HG03565 (cell line): ENCODE measurements at regions not wholly inside any gene's neighbourhood (a gene's known extent, or its start where the extent isn't known, plus 50 kb on each side); places are given as distances from the start of the nearest gene placed in this dataset.

ENCODE experiments used
- ATAC-seq: cut with Tn5 transposase; IDR thresholded peaks from one replicate; pipeline ENCODE4 v1.9.1; 2021; ENCODE audit warnings: mild to moderate bottlenecking, moderate library complexity; ENCODE audit not compliant: unreplicated experiment

DNA sequence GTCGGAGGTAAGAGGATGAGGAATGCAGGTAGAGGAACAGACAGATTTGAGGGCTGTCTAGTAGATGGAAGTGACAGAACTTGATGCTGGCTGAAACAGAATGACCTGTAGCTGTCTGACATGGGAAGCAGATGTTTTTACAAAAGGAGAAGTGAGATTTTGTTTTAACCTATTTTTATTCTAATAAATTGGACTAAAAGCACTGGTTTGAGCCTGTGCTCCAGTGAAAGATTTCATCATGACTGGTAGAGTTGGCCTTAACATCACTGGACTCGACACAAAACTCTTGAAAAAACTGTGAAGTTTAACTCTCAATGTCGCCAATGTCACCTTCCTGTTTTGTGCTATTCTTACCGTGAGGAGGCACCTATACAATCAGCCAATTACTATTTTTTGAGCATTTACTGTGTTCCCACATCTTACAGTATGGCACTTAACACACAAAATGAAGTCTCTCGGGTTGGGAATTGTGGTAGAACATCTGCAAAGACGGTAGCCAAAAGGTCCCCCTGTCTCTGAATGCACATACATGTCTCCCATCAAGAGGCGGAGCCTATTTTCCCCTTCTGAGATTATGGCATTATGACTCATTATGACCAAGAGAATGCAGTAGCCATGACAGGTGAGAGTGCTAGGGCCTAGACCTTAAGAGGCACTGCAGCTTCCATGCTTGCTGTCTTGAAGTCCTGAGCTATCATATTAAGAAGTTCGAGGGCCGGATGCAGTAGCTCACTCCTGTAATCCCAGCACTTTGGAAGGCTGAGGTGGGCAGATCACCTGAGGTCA is 93.2 kb downstream of the FOXF2 start:
- ATAC-seq = peak; percentile 52

DNA sequence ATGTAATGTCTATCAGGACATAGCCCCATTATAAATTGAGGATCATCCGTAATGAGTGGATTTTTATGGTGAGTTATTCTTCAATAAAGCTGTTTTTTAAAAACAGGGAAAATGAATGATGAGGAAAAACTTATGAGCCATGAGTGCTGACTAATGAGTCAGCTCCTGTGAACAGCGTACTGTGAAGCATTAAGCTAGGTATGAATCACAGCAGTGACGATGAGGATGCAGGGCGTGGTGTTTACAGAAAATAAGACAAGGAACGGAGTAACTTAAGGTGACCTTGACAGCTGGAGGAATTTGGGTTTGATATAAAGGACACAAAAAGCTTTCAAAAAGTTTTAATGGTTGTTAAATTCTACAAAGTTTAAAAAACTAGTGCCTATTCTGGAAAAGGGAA is 96.3 kb downstream of the FOXF2 start:
- ATAC-seq = no peak

- ATAC-seq = no peak
These were observed 97.0 kb downstream of the FOXF2 start for GRCh38 chr6:1486387-1486786.

GRCh38 chr6:1487239-1487638 is 97.9 kb downstream of the FOXF2 start:
- ATAC-seq = no peak

DNA sequence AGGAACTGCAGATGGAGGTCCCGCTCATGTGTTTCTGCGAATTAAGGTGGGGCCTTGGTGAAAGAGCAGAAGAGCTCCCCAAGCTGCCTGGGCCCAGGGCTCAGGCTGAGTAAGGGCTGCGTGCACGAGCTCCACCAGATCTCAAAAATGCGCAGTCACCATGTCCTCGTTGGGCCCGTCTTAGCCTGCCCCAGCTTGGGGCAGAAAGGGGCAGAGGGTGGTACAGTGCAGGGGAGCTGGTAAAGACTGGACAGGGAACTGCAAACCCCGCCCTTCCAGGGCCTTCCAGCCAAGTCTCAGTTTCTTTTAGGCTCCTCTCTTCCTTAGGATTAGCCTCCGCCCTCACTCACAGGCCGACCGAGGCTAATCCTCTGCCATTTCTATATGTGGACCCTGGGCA is 101.6 kb downstream of the FOXF2 start:
- no peak for ATAC-seq

- no peak for ATAC-seq
These were observed 102.4 kb downstream of the FOXF2 start for GRCh38 chr6:1491591-1492319.

DNA sequence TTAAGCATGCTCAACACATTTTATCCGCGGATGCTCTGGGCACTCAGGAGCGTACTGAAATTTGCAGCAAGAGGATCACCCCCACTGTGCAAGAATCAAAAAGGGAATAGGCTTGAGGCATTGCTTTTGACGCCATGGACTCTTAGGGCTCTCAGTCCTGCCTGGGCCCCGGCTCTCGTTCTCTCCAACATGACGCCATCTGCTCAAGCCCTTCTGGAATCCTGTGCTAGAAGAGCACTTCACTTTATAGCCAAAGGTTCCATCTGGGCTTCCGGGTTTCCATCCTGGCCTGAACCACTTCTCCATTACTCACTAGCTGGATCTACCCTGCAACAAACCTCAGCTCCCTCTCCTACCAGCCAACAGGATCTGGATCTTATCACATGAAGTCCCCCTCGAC is 105.3 kb downstream of the FOXF2 start:
- ATAC-seq = no peak

- ATAC-seq = no peak
These were observed 106.0 kb downstream of the FOXF2 start for GRCh38 chr6:1495344-1495743.

DNA sequence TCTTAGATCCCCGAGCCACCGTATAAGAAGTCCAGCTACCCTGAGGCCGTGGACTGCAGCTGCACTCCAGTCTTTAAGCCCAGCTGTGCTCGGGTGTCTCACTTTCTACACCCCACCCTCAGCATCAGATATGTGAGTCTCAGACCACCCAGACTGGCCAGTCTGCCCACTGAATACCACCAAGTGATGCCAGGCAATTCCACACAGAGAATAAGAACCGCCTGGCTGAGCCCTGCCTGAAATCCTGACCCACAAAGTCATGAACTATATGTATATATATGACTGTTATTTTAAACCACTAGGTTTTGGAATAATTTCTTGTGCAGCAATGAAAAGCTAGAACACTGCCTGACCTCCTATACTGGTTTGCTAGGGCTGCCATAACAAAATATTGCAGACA is 106.7 kb downstream of the FOXF2 start:
- ATAC-seq = no peak

GRCh38 chr6:1496836-1497760 is 107.7 kb downstream of the FOXF2 start:
- ATAC-seq = no peak

DNA sequence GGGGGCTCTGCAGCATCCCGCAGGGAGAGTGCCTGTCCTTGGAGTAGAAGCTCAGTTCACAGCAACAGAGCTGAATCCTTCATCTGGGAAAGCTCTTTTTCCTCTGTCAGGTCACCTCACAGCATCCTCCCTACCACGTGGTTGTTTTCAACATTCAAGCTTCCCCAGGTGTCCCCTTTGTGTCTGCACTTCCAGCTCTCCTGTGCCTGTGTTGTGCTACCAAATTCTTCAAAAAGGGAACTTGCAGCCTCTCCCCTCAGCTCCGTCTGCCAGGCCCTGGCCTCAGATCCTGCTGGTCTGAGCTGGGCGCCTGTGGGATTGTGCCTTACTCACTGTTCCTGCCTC is 108.4 kb downstream of the FOXF2 start:
- ATAC-seq = no peak

- ATAC-seq = no peak
These were observed 109.2 kb downstream of the FOXF2 start for GRCh38 chr6:1498491-1499113.

- ATAC-seq = no peak
These were observed 109.9 kb upstream of the FOXC1 start for GRCh38 chr6:1499777-1500176.

DNA sequence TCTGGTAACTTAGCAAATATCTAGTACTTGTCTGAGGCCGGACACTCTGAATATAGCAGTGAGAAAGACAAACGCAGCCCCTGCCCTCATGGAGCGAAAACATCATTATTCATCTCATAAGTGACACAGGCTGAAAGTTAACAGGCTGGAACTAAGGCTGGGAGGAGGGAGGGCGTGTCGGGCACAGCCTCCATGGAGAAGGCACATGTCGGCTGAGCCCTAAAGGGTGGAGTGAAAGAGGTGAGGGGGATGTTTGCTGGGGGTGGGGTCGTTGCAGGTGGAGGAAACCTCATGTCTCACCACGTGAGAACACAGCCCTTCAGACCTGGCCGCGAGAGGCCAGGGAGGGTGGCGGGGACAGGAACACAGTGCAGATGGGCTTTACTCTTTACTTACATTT is 108.8 kb upstream of the FOXC1 start:
- no peak for ATAC-seq

- no peak for ATAC-seq
These were observed 107.7 kb upstream of the FOXC1 start for GRCh38 chr6:1502041-1502440.

DNA sequence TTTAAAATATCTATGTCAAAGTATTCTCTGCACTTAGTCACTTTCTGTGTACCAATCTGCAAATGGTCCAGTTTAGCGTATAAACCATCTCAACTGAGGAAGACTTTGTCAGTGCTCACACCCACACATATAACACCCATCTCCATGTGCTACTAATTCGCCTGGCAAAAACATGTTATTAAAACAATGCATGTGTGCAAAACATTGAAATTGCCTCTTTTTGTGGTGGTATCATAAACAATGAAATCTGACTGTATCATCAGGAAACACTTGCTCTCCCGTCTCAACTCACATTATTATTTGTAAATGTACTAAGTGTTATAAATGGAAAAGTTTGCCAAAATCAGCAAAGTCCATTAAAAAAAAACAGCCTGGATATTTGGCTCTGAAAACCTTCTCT is 105.9 kb upstream of the FOXC1 start:
- no peak for ATAC-seq

DNA sequence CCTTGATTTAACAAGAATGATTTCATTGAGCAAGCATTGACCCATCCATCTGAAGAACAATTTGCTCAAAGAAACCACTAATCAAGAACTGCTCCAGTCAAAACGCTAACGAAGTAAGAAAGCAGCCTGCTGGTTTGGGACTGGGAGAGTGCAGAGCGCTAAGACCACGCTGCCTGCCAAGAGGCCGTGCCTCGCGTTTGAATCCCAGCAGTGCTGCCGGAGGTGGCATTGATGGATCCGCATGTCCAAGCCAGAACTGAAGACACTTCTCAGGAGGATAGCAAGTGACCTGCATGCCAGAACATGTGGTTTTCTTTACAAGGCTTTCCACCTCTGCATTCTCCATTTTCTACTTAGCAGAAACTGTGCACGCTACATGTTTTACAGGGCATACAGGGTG is 105.2 kb upstream of the FOXC1 start:
- no peak for ATAC-seq

DNA sequence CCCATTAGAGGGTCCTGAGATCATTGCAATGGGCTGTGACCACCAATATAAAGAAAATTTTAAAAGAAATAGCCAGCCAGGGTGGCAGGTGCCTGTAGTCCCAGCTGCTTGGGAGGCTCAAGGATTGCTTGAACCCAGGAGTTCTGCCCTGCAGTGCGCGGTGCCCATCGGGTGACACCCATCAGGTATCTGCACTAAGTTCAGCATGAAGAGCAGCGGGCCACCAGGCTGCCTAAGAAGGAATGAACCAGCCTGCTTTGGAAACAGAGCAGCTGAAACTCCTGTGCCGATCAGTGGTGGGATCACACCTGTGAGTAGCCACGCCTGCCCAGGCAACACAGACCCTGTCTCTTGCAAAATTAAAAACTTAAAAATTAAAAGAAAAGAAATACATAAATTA is 102.5 kb upstream of the FOXC1 start:
- no peak for ATAC-seq

DNA sequence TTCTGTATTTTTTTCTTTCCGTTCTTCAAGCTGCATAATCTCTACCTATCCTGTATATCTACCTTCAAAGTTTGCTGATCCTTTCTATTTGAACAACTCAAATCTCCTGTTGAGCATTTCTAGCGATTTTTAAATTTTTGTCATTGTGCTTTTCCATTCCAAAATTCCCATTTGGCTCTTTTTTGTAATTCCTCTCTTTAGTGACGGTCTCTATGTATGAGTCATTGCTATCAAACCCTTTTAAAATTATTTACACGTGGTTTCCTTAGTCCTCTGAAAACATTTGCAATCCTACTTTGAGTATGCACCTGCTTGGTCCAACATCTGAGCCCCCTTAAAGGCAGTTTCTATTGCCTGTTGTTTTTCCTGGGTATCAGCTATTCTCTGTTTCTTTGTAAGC is 100.5 kb upstream of the FOXC1 start:
- no peak for ATAC-seq

- ATAC-seq = no peak
These were observed 99.5 kb upstream of the FOXC1 start for GRCh38 chr6:1510239-1510638.

DNA sequence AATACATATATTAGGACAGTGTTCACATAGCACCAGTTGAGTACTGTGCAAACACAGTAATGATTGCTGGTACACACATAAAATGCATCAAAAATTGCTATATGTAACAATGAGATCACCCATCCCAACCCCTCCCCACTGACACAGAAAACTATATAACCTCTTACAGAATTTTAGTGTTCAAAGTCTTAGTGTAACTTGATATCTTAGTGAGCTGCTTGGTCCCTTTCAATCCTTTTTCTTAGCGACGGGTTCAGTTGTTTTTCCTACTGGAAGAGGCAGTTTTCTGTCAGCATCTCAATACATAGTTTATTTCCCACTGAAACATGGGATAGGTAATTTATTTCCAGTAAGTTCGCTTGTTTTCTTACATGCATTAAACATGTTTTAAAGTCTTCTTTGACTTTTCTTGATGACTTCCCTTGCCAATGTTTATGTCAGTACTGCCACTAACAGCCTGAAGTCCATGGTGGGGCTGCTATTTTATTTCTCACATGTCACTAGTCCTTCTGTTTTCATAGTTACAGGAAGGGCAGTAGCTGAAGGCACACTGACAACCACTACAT is 96.4 kb upstream of the FOXC1 start:
- ATAC-seq = no peak
